DLD1 (cell line): ENCODE measurements at regions not wholly inside any gene's neighbourhood (a gene's known extent, or its start where the extent isn't known, plus 50 kb on each side); places are given as distances from the start of the nearest gene placed in this dataset.
"Not testable (repeated sequence)": the region's sequence is repeated elsewhere in the genome, so short reads cannot be mapped to it uniquely, and the experiment has no call there.

ENCODE experiments used
- in situ Hi-C: cut with HindIII; loops from 2 replicates; pipeline ENCODE4 v1.10.0; 2017; ENCODE audit warnings: low sequenced_read_pairs

DNA sequence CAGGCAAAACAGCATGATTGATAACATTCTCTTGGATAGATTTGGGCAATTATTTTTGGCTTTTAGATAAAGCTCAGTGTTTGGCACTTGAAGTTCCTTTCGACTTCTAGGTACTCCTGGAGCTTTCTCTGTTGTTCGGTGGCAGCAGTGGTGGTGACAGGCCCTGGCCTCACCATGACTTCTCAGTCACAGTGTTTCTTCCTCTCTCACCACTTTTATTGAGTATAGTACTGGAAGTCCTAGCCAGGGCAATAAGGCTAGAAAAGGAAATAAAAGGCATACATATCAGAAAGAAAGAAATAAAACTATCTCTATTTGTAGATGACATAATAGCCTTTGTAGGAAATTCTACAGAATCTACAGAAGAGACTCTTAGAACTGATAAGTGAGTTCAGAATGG, 101.2 kb upstream of the SIRPG start:
- in situ Hi-C loops = no loop called here

DNA sequence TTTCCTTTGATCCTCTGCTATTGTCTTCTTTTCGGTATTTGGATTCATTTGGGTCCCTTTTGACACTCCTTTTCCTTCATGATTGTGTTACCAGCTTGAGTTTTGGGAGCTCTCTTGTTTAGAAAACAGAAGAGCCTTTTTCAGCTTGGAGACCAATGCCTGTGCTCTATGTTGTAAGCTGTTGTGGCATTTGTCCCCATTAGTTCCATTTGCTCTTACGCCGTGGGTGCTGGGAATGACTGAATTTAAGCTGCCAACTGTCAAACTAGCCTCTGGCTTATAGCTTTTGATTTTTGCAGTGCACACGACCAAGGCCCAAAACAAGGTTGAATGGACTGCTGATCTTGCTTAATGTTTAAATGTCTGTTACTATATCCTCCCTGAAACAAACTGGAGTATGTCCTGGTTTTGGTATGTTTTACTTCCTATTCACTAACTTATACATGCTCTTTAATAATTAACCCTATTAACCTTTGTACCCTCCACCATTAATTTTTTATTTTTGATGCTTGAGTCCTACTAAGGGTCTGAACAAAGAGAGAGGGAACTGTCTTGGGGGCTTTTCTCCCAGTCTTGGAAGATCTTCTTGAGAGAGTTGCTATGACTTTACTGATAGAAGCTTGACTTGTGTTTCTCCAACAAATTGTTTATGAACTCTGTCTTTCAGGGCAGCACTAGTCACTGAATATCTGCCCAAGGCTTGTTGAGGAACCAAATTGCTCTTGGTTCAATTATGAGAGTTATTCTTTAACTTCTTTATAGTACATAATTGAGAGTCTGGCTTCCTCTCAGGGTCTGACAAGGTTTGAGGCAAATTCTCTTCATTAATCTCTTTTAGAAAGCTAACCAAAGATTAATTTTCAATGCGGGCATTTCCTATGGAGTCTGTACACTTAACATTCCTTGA, 100.3 kb upstream of the SIRPG start:
- in situ Hi-C loops = no loop called here

DNA sequence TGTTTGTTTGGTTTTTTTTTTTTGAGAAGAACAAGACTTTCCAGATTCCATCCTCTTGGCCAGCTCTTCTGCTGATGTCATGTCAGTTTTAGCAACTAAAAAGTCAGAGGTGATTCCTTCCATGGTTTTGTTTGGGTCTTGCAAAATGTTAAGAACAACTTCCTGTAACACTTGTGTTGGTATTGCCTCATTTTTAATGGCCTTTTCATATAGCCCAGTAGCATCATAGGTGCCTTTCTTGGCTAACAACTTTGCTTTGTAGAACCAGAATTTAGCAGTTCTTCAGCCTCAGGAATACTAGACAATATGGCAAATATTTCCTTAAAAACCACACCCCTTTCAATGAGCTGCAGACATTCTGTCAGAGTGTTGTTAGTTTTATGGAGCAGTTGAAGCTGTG, 99.5 kb upstream of the SIRPG start:
- in situ Hi-C loops = no loop called here

DNA sequence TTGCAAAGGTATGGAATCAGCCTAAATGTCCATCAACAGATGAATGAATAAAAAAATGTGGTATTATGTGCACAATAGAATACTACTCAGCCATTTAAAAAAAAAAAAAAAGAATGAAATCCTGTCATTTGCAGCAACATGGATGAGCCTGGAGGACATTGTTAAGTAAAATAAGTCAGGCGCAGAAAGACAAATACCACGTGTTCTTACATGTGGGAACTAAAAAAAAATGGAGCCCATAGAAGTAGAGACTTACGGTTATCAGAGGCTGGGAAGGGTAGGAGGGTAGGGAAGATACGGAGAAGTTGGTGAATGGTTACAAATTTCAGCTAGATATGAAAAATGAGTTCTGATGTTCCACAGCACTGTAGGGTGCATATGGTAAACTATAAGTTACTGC, 97.2 kb upstream of the SIRPG start:
- in situ Hi-C loops = no loop called here

- in situ Hi-C loops = no loop called here
Measured at GRCh38 chr20:1754306-1754705, 96.7 kb upstream of the SIRPG start.

- in situ Hi-C loops = no loop called here
Measured at GRCh38 chr20:1752045-1752444, 94.5 kb upstream of the SIRPG start.

GRCh38 chr20:1748777-1749176, 91.2 kb upstream of the SIRPG start:
- in situ Hi-C loops = no loop called here

DNA sequence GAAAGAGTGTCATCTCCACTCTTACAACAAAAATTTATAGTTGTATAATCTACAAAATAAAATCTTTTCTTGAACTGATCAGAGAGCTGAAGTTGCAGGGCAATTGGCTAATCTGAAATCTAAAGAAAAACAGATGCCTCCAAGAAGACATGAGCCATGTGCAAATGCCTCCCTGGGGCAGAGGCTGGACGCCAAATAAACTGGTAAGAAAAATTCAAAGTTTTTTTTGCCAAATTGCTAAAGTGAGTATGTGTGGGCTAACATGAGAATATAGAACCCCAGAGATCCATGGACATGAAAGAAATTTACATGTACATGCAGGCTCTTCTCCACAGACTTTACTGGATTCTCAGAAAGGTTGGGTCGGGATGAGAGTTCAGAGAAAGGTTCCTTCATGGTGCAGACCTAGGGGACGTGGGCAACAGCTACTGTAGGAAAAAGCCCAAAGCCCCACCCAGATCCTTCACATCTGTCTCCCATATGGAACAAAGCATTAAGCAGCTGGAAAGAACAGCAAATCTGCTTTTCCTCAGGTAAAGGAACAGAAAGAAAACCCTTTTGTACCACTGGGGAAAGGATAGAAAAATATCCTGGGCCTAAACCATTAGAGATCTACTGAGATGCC, 90.5 kb upstream of the SIRPG start:
- in situ Hi-C loops = no loop called here

DNA sequence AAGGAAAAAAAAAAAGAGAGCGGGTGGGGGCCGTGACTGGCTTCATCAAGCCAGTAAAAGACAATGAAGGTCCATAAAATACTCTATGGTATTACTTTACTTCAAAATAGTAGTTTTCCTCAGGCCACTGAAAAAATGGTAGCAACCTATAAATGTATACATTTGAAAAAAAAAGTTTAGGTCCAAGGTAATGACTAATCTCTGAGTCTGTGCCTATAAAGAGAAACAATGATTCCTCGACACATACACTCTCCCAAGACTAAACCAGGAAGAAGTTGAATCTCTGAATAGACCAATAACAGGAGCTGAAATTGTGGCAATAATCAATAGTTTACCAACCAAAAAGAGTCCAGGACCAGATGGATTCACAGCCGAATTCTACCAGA, 84.5 kb upstream of the SIRPG start:
- in situ Hi-C loops = not testable (repeated sequence)

GRCh38 chr20:1741309-1742048, 83.9 kb upstream of the SIRPG start:
- in situ Hi-C loops = no loop called here

GRCh38 chr20:1737134-1737533, 79.6 kb upstream of the SIRPG start:
- in situ Hi-C loops = no loop called here

- in situ Hi-C loops = no loop called here
Measured at GRCh38 chr20:1735417-1736089, 78.0 kb upstream of the SIRPG start.

DNA sequence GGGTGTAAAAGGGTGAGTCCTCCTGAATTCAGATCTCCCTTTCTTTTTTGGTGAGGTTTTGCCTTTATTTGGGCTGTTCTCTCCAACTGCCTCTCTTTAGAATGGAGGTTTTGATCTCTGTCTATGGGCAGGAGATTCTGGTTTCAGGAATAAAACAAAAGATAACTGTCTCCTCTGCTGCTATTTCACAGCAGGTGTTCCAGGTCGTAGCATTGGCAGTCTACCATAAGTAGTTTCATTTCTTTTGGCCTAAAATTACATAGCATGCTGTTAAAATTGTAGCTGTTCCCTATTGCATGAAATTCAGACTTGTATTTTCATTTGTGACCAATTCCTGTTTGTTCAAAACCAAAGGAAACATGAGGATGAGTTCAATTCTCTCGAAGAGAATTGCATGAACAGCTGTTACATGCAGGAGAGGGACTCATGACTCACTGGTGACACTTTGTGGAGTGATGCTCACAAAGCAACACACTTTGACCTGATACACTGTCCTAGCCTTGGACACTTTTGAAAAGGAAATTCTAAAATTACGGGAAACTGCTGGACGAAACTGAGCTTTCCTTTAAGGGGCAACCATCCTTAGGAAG, 76.8 kb upstream of the SIRPG start:
- in situ Hi-C loops = no loop called here

DNA sequence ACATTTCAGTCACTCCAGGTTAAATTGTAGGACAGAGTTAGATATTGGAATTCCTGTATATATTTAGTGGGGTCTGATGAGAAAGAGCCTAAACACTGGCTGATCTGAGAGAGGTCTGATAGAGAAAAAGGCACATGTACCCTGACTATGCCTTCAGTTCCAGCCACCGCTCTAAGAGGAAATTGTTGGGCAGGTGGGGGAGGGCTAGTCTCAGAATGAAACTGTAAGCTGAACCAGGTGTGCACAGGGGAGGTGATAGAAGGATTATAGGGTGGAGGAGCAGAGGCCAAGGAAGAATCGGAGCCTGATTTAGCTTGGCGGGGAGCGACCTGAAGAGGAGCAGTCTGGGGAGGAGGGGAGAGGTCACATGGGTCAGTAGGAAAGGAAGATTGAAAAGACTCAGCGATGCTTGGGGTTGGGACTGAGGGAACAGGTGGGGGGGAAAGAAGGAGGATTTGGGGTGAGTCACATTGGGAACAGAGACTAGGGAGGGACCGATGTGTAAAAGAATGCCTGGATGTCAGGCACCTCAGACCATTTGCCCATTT, 74.3 kb upstream of the SIRPG start:
- in situ Hi-C loops = not testable (repeated sequence)

DNA sequence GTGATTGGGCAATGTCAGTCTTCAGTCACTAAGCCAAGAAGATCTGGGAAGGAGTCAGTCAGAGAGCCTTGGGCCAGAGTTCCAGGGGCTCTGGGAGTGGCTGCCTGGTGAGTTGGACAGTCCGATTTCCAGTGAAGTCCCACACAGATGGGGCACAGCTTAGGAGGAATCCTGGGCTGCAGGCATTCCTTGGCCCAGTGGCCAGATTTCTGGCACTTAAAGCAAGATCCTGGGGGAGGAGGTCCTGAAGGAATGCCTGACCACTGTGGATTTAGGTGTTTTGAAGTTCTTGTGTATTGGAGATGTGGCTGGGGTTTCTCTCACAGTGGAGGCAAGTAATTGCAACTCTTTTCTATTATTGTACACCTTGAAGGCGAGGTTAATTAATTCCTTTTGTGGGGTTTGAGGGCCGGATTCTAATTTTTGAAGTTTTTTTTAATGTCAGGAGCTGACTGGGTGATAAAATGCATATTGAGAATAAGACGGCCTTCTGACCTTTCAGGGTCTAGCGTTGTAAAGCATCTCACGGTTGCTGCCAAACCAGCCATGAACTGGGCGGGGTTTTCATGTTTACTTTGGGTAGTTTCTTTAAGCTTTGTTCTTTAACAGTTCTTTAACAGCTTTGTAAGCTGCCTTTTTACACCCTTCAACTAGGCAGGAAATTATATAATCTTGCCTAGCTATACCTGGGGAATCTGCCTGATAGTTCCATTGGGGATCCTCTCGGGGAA, 73.6 kb upstream of the SIRPG start:
- in situ Hi-C loops = not testable (repeated sequence)

- in situ Hi-C loops = not testable (repeated sequence)
Measured at GRCh38 chr20:1727303-1727702, 69.7 kb upstream of the SIRPG start.

- in situ Hi-C loops = no loop called here
Measured at GRCh38 chr20:1724901-1725300, 67.3 kb upstream of the SIRPG start.

- in situ Hi-C loops = no loop called here
Measured at GRCh38 chr20:1722513-1723050, 65.0 kb upstream of the SIRPG start.

GRCh38 chr20:1721687-1722512, 64.3 kb upstream of the SIRPG start:
- in situ Hi-C loops = no loop called here
